Keratinocyte (primary cell): ENCODE measurements at regions not wholly inside any gene's neighbourhood (a gene's known extent, or its start where the extent isn't known, plus 50 kb on each side); places are given as distances from the start of the nearest gene placed in this dataset.

Experiments used
- DNase-seq: peaks from one replicate; pipeline ENCODE4 v3.0.0-alpha.2; 2011; ENCODE audit warnings: low read depth, missing footprints, low spot score
- FAIRE-seq: peaks from 2 replicates; lab custom pipeline; 2011; peaks lifted over from hg19 to GRCh38; lab: Jason Lieb, UNC
- H2AFZ ChIP-seq: 2 replicates; pipeline ENCODE4 v1.6.0; 2012; ENCODE audit warnings: low read length, control low read depth, inconsistent platforms; ENCODE audit not compliant: control insufficient read depth
- H3K27ac ChIP-seq: 2 replicates; pipeline ENCODE4 v1.5.1; 2011; ENCODE audit warnings: low read length; ENCODE audit not compliant: control insufficient read depth, insufficient read depth
- H3K27me3 ChIP-seq: 3 replicates; pipeline ENCODE4 v1.6.0; 2011; ENCODE audit warnings: low read length; ENCODE audit not compliant: control insufficient read depth, insufficient read depth; ENCODE audit errors: extremely low read depth
- H3K36me3 ChIP-seq, 2 experiments: 2 replicates in 1 of 2; 3 replicates in 1 of 2; pipeline ENCODE4 v1.5.1; 2011; ENCODE audit warnings: low read length in 2 of 2, mild to moderate bottlenecking in 1 of 2; ENCODE audit not compliant: control insufficient read depth in 2 of 2, insufficient read depth in 2 of 2; ENCODE audit errors: extremely low read depth in 1 of 2
- H3K4me1 ChIP-seq: 3 replicates; pipeline ENCODE4 v1.5.1; 2011; ENCODE audit warnings: low read length; ENCODE audit not compliant: control insufficient read depth, insufficient read depth; ENCODE audit errors: extremely low read depth
- H3K4me2 ChIP-seq: 3 replicates; pipeline ENCODE4 v1.6.0; 2011; ENCODE audit warnings: low read depth, low read length; ENCODE audit not compliant: control insufficient read depth, insufficient read depth; ENCODE audit errors: extremely low read depth
- H3K4me3 ChIP-seq, 3 experiments: fragments of 200-600 bp in 1 of 3; sonication (generic) in 1 of 3; 2 replicates in 2 of 3; 3 replicates in 1 of 3; pipeline ENCODE4 v1.5.1; 2011 to 2016; ENCODE audit warnings: low read length in 3 of 3, mild to moderate bottlenecking in 3 of 3, control low read depth in 2 of 3, inconsistent platforms in 1 of 3, low read depth in 1 of 3, mixed read lengths in 1 of 3, mixed run types in 1 of 3, moderate library complexity in 1 of 3; ENCODE audit not compliant: control insufficient read depth in 2 of 3, insufficient read depth in 2 of 3; ENCODE audit errors: extremely low read depth in 1 of 3
- H3K79me2 ChIP-seq: 2 replicates; pipeline ENCODE4 v1.6.0; 2012; ENCODE audit warnings: low read length; ENCODE audit not compliant: control insufficient read depth, insufficient read depth
- H3K9ac ChIP-seq: 3 replicates; pipeline ENCODE4 v1.6.0; 2011; ENCODE audit warnings: low read length; ENCODE audit not compliant: control insufficient read depth, insufficient read depth; ENCODE audit errors: extremely low read depth
- H3K9me1 ChIP-seq: 3 replicates; pipeline ENCODE4 v1.6.0; 2011; ENCODE audit warnings: low read length; ENCODE audit not compliant: control insufficient read depth, insufficient read depth; ENCODE audit errors: extremely low read depth
- H3K9me3 ChIP-seq: 2 replicates; pipeline ENCODE4 v1.5.1; 2012; ENCODE audit warnings: low read depth, low read length; ENCODE audit not compliant: control insufficient read depth
- H4K20me1 ChIP-seq: 3 replicates; pipeline ENCODE4 v1.6.0; 2011; ENCODE audit warnings: low read length; ENCODE audit not compliant: control insufficient read depth, insufficient read depth; ENCODE audit errors: extremely low read depth
- CTCF ChIP-seq, 3 experiments: IDR thresholded peaks in 1 of 3; conservative IDR thresholded peaks in 1 of 3; optimal IDR thresholded peaks in 1 of 3; 2 replicates in 2 of 3; 3 replicates in 1 of 3; pipeline versions ENCODE3 to v1.5.1; 2011; ENCODE audit warnings: low read length in 3 of 3, mild to moderate bottlenecking in 3 of 3, moderate library complexity in 2 of 3, control low read depth in 1 of 3, inconsistent platforms in 1 of 3; ENCODE audit not compliant: insufficient read depth in 2 of 3; ENCODE audit errors: extremely low read depth in 1 of 3
- EZH2 ChIP-seq: IDR thresholded peaks from one replicate; pipeline ENCODE4 v1.6.1; 2012; ENCODE audit warnings: inconsistent platforms, mild to moderate bottlenecking, low read length, moderate library complexity
- dilution Hi-C: fragments of 300-500 bp; cut with MboI; formaldehyde crosslinking; loops from one replicate; pipeline ENCODE4 v1.7.0; 2020; ENCODE audit warnings: low sequenced_read_pairs; ENCODE audit not compliant: extremely low pct_ligation_motif_present

- Histone ChIP-seq H3K4me2 (no peak overlapping the region), H2AFZ (no peak overlapping the region), H3K27ac (no peak overlapping the region), H4K20me1 (no peaks in the 10 kb centered on the region), H3K9me1 (no peaks in the 10 kb centered on the region), H3K36me3 (no peaks in the 10 kb centered on the region), H3K27me3 (no peaks in the 10 kb centered on the region), H3K79me2 (no peaks in the 10 kb centered on the region), H3K9ac (no peak overlapping the region), H3K4me3 (no peak overlapping the region), H3K9me3 (no peaks in the 10 kb centered on the region), H3K4me1 (no peaks in the 10 kb centered on the region)
- TF ChIP-seq EZH2 (no peak), CTCF (optimal IDR thresholded peaks at IDR 0.05 in 1 of 3, IDR thresholded peaks at IDR 0.05 in 1 of 3, conservative IDR thresholded peaks at IDR 0.05 in 1 of 3; ENCODE audit: extremely low read depth in 1 of 3, insufficient read depth in 2 of 3, low read length in 3 of 3) (no peak)
- DNase-seq (no peak), FAIRE-seq (no peak)
- dilution Hi-C loops: no loop called here
These were observed 536.6 kb downstream of the PPARGC1A start for GRCh38 chr4:23353200-23353599.

- Histone ChIP-seq H3K9ac (no peak overlapping the region), H3K4me2 (no peak overlapping the region), H3K9me1 (no peaks in the 10 kb centered on the region), H3K79me2 (no peaks in the 10 kb centered on the region), H2AFZ (no peak overlapping the region), H3K4me1 (no peaks in the 10 kb centered on the region), H4K20me1 (no peaks in the 10 kb centered on the region), H3K9me3 (no peaks in the 10 kb centered on the region), H3K27ac (no peak overlapping the region), H3K4me3 (no peak overlapping the region), H3K27me3 (no peaks in the 10 kb centered on the region), H3K36me3 (no peaks in the 10 kb centered on the region)
- no peak for TF ChIP-seq CTCF (optimal IDR thresholded peaks at IDR 0.05 in 1 of 3, IDR thresholded peaks at IDR 0.05 in 1 of 3, conservative IDR thresholded peaks at IDR 0.05 in 1 of 3; ENCODE audit: extremely low read depth in 1 of 3, insufficient read depth in 2 of 3, low read length in 3 of 3)
- no peak for TF ChIP-seq EZH2
- DNase-seq (no peak), FAIRE-seq (no peak)
- dilution Hi-C loops: no loop called here
These were observed 540.9 kb downstream of the PPARGC1A start for GRCh38 chr4:23348789-23349498.
